ENCODE measurements at regions not wholly inside any gene's neighbourhood (a gene's known extent, or its start where the extent isn't known, plus 50 kb on each side); places are given as distances from the start of the nearest gene placed in this dataset.

- Histone ChIP-seq H2AFZ (ENCODE audit: low read length) (no peak overlapping the region), H3K4me2 (ENCODE audit: low read length) (no peak overlapping the region), H3K79me2 (ENCODE audit: insufficient read depth, low read depth, low read length) (no peaks in the 10 kb centered on the region), H3K27ac (ENCODE audit: low read depth, low read length, poor library complexity, severe bottlenecking) (no peak overlapping the region), H3K9me3 (ENCODE audit: low read length) (no peaks in the 10 kb centered on the region), H3K36me3 (ENCODE audit: insufficient read depth, low read length) (no peaks in the 10 kb centered on the region), H4K20me1 (ENCODE audit: insufficient read depth, low read length) (no peaks in the 10 kb centered on the region), H3K9me2 (ENCODE audit: insufficient read depth, low read length) (no peaks in the 10 kb centered on the region), H3K4me3 (ENCODE audit: low read depth, low read length, poor library complexity, severe bottlenecking) (no peak overlapping the region), H3K4me1 (ENCODE audit: insufficient read depth, low read length, poor library complexity, severe bottlenecking) (no peaks in the 10 kb centered on the region)
- ChIA-PET POLR2A (no interaction called here), CTCF (ENCODE audit: unreplicated experiment) (no interaction called here)
- no peak for DNase-seq (ENCODE audit: low spot score)
- TF ChIP-seq, protein P1, sequence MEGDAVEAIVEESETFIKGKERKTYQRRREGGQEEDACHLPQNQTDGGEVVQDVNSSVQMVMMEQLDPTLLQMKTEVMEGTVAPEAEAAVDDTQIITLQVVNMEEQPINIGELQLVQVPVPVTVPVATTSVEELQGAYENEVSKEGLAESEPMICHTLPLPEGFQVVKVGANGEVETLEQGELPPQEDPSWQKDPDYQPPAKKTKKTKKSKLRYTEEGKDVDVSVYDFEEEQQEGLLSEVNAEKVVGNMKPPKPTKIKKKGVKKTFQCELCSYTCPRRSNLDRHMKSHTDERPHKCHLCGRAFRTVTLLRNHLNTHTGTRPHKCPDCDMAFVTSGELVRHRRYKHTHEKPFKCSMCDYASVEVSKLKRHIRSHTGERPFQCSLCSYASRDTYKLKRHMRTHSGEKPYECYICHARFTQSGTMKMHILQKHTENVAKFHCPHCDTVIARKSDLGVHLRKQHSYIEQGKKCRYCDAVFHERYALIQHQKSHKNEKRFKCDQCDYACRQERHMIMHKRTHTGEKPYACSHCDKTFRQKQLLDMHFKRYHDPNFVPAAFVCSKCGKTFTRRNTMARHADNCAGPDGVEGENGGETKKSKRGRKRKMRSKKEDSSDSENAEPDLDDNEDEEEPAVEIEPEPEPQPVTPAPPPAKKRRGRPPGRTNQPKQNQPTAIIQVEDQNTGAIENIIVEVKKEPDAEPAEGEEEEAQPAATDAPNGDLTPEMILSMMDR (conservative IDR thresholded peaks at IDR 0.05; ENCODE audit: low read length), result no peak
- TF ChIP-seq EZH2phosphoT487 (IDR thresholded peaks at IDR 0.05; ENCODE audit: borderline replicate concordance, low read depth, low read length), result no peak
- intact Hi-C loops (cut with micrococcal nuclease; ENCODE audit: unreplicated experiment), result no loop called here
- no TSS peak for BruUV-seq (replicated peaks)
These were observed 62.1 kb downstream of the ING1 start for GRCh38 chr13:110775576-110775975.

GRCh38 chr13:110777251-110777820, 63.8 kb downstream of the ING1 start:
- DNase-seq (ENCODE audit: low spot score), result no peak
- intact Hi-C loops (cut with micrococcal nuclease; ENCODE audit: unreplicated experiment), result no loop called here
- CTCF ChIA-PET (ENCODE audit: unreplicated experiment), result no interaction called here
- Histone ChIP-seq H2AFZ (ENCODE audit: low read length) (no peak overlapping the region), H3K36me3 (ENCODE audit: insufficient read depth, low read length) (no peaks in the 10 kb centered on the region), H3K27ac (ENCODE audit: low read depth, low read length, poor library complexity, severe bottlenecking) (no peak overlapping the region), H3K4me2 (ENCODE audit: low read length) (no peak overlapping the region), H4K20me1 (ENCODE audit: insufficient read depth, low read length) (no peaks in the 10 kb centered on the region), H3K79me2 (ENCODE audit: insufficient read depth, low read depth, low read length) (no peaks in the 10 kb centered on the region), H3K9me2 (ENCODE audit: insufficient read depth, low read length) (no peaks in the 10 kb centered on the region), H3K4me3 (ENCODE audit: low read depth, low read length, poor library complexity, severe bottlenecking) (no peak overlapping the region), H3K4me1 (ENCODE audit: insufficient read depth, low read length, poor library complexity, severe bottlenecking) (no peaks in the 10 kb centered on the region), H3K9me3 (ENCODE audit: low read length) (no peaks in the 10 kb centered on the region)
- no peak for TF ChIP-seq EZH2phosphoT487 (IDR thresholded peaks at IDR 0.05; ENCODE audit: borderline replicate concordance, low read depth, low read length)
- TF ChIP-seq, protein P1 (conservative IDR thresholded peaks at IDR 0.05; ENCODE audit: low read length), result no peak
- BruUV-seq (replicated peaks), result no TSS peak
- POLR2A ChIA-PET, result no interaction called here

- intact Hi-C loops (cut with micrococcal nuclease; ENCODE audit: unreplicated experiment), result no loop called here
- POLR2A ChIA-PET, result no interaction called here
- H3K27ac ChIP-seq (ENCODE audit: low read depth, low read length, poor library complexity, severe bottlenecking), result no peak overlapping the region
- no TSS peak for BruUV-seq (replicated peaks)
- no peak for DNase-seq (ENCODE audit: low spot score)
- no peak overlapping the region for H3K4me2 ChIP-seq (ENCODE audit: low read length)
- H2AFZ ChIP-seq (ENCODE audit: low read length), result no peak overlapping the region
- no peak overlapping the region for H3K4me3 ChIP-seq (ENCODE audit: low read depth, low read length, poor library complexity, severe bottlenecking)
- no peaks in the 10 kb centered on the region for H3K36me3 ChIP-seq (ENCODE audit: insufficient read depth, low read length)
- H3K9me3 ChIP-seq (ENCODE audit: low read length), result no peaks in the 10 kb centered on the region
- H3K9me2 ChIP-seq (ENCODE audit: insufficient read depth, low read length), result no peaks in the 10 kb centered on the region
- CTCF ChIA-PET (ENCODE audit: unreplicated experiment), result no interaction called here
- H4K20me1 ChIP-seq (ENCODE audit: insufficient read depth, low read length), result no peaks in the 10 kb centered on the region
- no peaks in the 10 kb centered on the region for H3K4me1 ChIP-seq (ENCODE audit: insufficient read depth, low read length, poor library complexity, severe bottlenecking)
- no peaks in the 10 kb centered on the region for H3K79me2 ChIP-seq (ENCODE audit: insufficient read depth, low read depth, low read length)
- TF ChIP-seq, protein P1 (conservative IDR thresholded peaks at IDR 0.05; ENCODE audit: low read length), result no peak
- TF ChIP-seq EZH2phosphoT487 (IDR thresholded peaks at IDR 0.05; ENCODE audit: borderline replicate concordance, low read depth, low read length), result no peak
These were observed 65.5 kb downstream of the ING1 start for GRCh38 chr13:110779022-110779421.
